Middle frontal gyrus (tissue), 1 donor: ENCODE measurements at regions not wholly inside any gene's neighbourhood (a gene's known extent, or its start where the extent isn't known, plus 50 kb on each side); places are given as distances from the start of the nearest gene placed in this dataset.

ENCODE experiments used
- DNase-seq: peaks from one replicate; pipeline ENCODE4 v3.0.0-alpha.2; 2015; ENCODE audit warnings: low spot score; ENCODE audit errors: extremely low spot score

DNA sequence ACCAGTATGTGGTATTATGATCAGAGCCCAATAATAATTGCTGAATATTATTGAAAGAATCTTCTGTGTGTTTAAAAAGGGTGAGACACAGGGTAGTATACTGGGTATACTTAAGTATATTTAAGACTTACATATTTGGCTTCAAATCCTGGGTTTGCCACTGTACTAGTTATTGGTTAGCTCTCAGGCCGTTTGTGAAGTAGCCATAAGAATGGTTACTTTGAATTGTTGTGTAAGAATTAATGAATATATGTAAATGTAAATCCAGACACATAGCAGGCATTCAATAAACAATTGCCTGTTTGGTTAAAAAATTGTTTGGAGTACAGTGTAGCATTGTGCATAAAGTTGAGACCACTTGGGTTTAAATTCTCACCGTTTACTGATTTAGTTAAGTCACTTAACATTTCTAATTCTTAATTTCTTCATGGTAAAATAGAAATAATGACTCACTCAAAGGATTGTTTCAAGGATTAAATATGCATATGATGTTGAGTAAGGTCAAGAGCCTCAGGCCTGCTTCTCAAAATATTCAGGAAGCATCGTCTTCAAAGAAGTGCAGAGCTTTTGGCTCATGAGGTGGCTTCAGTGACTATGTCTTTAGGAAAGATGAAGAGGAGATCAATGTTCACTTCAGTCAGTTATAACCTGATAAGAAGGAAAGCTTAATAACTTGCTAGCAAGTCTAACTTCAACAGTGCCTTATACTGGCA, 207.9 kb upstream of the NT5C1B start:
- DNase-seq: no peak

- no peak for DNase-seq
Measured at GRCh38 chr2:18795906-18796305, 206.5 kb upstream of the NT5C1B start.

GRCh38 chr2:18792684-18793083, 203.3 kb upstream of the NT5C1B start:
- DNase-seq: no peak

DNA sequence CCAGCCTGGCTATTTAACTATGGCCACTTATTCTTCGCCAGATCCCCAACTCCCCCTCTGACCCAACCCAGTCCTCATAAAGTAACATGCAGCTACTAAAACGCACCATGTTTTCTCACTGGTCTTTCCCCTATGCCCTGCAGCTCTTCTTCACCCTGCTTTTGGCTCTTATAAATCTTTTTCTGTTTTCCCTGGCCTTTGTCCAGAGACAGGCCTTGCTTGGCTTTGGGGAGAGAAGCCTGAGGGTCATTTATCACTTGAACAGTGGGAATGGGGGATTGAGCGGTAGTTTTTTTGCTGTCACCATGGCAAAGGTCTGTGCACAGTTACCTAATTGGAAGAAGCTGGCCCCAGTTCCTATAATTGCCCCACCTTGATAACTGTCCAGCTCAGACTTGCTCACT, 202.9 kb upstream of the NT5C1B start:
- no peak for DNase-seq

DNA sequence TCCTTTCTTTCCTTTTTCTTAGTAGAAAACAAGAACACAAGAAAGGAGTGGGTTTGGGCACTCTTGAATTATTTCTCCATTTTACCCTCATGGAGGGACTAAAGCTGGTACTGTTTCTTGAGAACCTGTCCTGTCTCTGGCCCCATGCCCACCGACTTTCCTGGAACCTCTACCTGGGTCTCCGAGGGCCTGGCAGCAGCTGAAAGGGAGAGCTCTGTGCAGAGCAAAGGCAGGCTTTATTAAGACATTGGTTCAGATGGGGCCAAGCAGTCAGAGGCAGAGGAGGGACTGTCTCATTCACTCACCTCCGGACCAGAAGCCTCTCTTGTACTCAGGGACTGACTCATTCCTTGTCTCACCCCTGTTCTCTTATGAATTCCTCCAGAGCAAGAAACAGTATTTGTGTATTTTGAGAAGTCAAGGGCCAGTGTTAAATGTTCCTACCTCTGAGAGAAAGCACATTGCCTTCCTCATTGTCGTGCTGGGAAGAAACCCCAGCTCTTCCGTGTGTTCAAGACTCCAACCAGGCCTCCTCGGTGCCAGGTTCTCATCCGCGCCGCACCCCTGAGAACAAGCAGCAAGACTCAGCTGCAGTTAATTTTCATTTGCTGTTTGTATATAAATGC, 201.9 kb upstream of the NT5C1B start:
- no peak for DNase-seq

DNA sequence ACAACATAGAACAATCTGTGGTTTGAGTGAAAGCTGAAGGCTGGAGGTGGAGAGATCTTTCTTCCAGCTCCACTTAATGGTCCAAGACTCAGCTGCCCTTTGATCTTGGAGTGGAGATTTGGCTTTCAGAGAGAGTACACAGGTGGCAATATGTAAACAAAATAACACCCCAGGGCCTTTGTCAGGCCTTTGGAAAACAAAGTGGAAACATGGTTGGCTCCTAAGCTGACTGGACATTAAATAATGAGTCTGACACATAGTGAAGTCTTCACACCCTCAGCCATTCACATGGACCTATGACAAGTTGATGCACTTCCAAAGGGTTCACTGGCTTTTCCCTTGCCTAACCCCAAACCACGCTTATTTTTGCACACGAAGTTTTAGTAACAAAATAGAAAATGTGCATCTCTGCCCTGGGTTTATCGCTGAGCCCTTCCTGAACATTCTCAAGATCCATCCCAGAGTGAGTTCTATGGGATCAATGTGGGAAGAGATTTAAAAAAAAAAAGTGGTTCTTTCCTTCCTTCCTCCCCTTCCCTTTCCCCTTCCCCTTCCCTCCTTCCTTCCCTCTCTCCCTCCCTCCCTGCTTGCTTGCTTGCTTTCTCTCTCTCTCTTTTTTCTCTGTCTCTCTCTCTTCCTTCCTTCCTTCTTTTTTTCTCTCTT, 201.3 kb upstream of the NT5C1B start:
- no peak for DNase-seq

DNA sequence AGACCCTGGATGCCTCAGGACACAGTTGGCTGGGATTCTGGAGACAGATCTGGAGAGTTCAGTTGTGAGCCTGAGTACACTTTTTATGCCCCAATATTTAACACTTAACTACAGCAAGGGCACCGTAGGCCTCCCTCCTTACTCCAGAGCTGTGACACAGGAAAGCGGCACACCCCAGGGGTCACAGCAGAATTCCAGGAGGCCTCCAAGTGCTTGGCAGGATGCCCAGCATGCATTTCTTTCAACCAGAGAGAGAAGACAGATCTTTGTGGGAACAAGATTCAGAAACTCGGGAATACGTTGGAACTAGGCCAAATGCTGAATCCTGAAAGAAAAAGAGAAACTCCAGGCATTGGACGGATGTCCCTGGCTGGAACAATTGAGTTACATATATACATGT, 199.2 kb upstream of the NT5C1B start:
- DNase-seq: no peak

DNA sequence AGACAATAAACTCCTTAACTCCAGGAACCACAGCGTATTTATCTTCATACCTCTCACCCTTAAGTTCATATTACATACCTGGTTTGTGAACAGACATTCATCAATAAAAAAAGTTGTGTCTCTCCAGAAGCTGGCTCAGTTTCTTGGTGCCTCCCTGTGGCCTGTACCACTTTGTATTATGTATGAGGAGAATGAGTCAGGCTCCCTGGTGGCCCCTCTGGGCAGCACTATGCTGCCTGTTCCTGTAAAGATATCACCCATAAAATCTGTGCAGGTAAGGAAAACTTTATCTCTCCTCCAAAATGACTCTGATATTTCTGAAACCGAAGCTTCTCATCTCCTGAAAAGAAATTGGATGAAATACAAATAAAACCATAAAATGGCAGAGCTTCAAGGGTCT, 198.4 kb upstream of the NT5C1B start:
- DNase-seq: no peak

DNA sequence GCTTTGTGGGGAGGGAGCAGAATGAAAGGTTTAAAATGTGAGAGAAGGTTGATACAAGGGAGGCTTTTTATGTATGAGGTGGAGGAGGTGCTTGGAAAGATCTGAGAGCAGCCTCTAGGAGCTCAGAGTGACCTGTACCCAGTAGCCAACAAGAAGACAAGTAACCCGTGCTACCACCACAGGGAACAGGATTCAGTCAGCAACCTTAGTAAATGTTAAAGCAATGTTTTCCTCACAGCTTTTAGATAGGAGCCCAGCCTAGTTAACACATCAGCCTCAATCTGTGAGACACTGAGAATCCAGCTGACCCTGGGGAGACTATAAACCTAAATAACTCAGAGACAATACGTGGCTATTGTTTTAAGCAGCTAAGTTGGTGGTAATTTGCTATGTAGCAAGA, 194.9 kb upstream of the NT5C1B start:
- no peak for DNase-seq

GRCh38 chr2:18781541-18782280, 192.3 kb upstream of the NT5C1B start:
- no peak for DNase-seq

DNA sequence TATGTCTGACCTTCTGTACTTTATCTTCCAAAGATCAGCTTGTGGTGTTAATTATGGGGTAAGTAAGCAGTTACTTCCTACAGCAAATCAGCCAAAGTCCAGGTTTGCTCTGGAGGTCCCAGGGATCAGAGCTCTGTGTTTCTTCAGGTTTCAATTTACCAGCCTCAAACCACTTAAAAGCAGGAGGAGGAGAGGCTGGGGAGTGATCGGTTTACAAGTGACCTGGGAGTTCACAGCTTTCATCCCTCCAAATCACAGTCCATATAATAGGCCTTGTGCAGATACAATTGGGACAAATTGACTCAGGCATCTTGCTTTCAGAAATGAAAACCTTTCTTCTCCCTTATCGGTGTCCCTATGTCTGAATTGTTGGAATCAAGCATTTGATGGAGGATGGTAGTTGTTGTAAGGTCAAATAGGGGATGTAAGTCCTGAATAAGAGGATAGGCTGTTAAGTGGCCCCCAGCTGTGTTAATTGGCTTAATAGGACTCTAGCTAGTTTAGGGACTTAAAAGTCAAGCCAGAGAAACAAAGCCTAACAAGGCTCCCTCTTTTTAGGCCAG, 188.0 kb upstream of the NT5C1B start:
- no peak for DNase-seq

GRCh38 chr2:18771212-18771611, 181.8 kb upstream of the NT5C1B start:
- DNase-seq: no peak

- no peak for DNase-seq
Measured at GRCh38 chr2:18763338-18763737, 174.0 kb upstream of the NT5C1B start.

DNA sequence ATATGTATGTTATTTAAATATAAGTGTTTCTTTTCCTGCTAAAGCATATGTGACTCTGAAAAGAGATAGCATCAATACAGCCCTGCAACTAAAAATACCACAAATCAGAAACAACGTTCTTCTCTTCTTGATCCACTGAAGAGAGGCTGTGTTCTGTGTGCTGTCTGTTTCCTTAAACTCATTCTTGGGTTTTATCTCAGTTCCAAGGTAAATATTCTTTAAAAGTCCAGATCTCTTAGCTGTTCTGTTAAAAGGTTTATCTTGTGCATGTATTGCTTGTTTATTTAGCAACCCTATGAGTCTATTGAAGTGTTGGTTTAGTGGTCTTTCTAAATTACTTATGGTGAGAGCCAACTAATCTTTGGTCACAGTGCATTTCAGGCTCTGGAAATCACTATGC, 173.3 kb upstream of the NT5C1B start:
- DNase-seq: no peak

DNA sequence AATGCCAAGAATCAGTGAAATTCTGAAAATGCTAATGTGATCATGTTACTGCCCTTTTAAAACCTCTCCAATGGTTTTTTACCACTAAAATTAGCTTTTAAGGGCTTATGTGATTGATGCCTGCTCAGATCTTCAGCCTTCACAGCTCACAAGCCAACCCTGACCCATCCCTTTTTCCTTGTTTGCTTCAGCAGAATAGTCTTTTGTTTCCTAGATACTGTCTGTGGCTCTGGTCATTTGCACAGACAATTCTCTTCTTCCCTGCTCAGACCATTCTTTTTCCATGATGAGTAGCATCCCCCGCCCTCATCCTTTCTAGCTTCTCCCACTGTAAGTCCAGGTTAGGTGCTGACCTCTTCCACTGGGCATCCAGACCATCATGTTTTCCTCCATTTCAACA, 164.9 kb upstream of the NT5C1B start:
- no peak for DNase-seq

- DNase-seq: no peak
Measured at GRCh38 chr2:18753722-18754121, 164.4 kb upstream of the NT5C1B start.

DNA sequence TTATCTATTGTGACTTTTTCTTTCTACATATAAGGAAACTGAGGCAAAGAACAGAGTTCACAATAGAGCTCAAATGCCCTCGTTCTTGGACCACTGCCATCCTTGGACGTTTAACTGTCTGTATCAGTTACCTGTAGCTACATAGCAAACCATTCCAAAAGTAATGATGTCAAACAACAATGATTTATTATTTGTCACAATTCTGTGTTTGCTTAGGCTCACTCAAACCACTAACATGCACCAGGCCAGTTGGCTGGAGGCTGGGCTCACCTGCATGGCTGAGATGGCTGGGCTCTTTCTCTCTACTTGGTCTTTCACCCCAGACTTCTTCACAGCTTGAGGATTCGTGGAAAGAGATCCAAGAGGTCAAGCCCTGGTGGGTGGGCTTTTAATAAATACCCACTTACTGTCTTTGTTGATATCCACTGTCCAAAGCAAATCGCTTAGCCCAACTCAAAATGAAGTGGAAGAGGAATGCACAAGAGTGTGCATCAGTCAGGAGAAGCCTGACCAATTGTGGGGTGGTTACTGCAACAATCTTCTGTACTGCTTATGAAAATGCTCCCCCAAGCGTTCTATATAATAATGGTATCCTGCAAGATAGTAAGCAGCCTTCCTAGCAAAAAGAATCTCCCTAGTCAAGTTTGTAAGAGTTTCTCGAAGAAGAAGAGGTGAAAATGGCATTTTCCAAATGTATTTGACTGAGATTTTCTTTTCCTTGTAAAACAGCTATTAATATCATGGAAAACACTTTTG, 163.5 kb upstream of the NT5C1B start:
- no peak for DNase-seq

DNA sequence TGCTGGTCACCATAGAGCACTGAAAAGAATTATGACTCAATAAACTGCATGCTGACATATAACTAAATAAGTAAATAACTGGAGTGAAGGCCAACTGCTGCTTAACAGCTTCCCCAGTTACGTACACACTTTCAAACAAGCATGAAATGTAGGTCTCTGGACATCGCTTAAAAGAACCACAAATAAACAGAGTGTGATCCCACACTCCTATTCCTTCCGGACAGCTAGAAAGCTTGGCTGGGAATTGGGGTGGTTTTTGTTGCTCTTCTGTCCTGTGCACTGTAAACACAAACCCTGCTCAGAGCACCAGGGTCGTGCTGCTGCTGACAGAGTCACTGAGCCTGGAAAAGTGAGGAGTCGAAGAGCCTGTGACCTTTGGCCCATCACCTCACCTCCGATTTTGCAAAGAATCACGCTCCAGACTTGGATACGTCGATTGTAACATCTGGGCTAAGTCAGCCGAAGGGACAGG, 162.7 kb upstream of the NT5C1B start:
- DNase-seq: no peak

GRCh38 chr2:18750672-18751554, 161.5 kb upstream of the NT5C1B start:
- DNase-seq: no peak
